Endothelial cell (in vitro differentiated cells): ENCODE measurements at regions not wholly inside any gene's neighbourhood (a gene's known extent, or its start where the extent isn't known, plus 50 kb on each side); places are given as distances from the start of the nearest gene placed in this dataset.
"Not testable (repeated sequence)": the region's sequence is repeated elsewhere in the genome, so short reads cannot be mapped to it uniquely, and the experiment has no call there.

Experiments
- DNase-seq: peaks from one replicate; pipeline ENCODE4 v3.0.0; 2021; ENCODE audit warnings: low spot score
- H3K27ac Mint-ChIP-seq: one replicate; pipeline ENCODE4 v1.8.0; 2021; ENCODE audit warnings: mixed read lengths, inconsistent platforms; ENCODE audit not compliant: unreplicated experiment
- H3K27me3 Mint-ChIP-seq: one replicate; pipeline ENCODE4 v1.8.0; 2021; ENCODE audit warnings: mild to moderate bottlenecking, moderate library complexity, mixed read lengths, inconsistent platforms; ENCODE audit not compliant: unreplicated experiment
- H3K36me3 Mint-ChIP-seq: one replicate; pipeline ENCODE4 v1.8.0; 2021; ENCODE audit warnings: mild to moderate bottlenecking, low read depth, mixed read lengths, inconsistent platforms; ENCODE audit not compliant: unreplicated experiment
- H3K4me1 Mint-ChIP-seq: one replicate; pipeline ENCODE4 v1.8.0; 2021; ENCODE audit warnings: mild to moderate bottlenecking, mixed read lengths, inconsistent platforms; ENCODE audit not compliant: unreplicated experiment
- H3K4me3 Mint-ChIP-seq: one replicate; pipeline ENCODE4 v1.8.0; 2021; ENCODE audit warnings: mild to moderate bottlenecking, mixed read lengths, inconsistent platforms; ENCODE audit not compliant: unreplicated experiment
- H3K9me3 Mint-ChIP-seq: one replicate; pipeline ENCODE4 v1.8.0; 2021; ENCODE audit warnings: mixed read lengths, inconsistent platforms; ENCODE audit not compliant: unreplicated experiment
- CTCF ChIP-seq: fragments of 200-600 bp; sonication (generic); IDR thresholded peaks from one replicate; pipeline ENCODE4 v1.5.0; 2021; ENCODE audit warnings: antibody characterized with exemption; ENCODE audit not compliant: unreplicated experiment

GRCh38 chr5:3326841-3327232 is 268.8 kb upstream of the IRX1 start:
- Mint-ChIP-seq H3K4me3 (no peak overlapping the region), H3K9me3 (no peaks in the 10 kb centered on the region), H3K27ac (no peak overlapping the region), H3K36me3 (no peaks in the 10 kb centered on the region), H3K4me1 (no peaks in the 10 kb centered on the region), H3K27me3 (peaks cover 4% of the 10 kb centered on the region)
- TF ChIP-seq CTCF: no peak
- DNase-seq: no peak

GRCh38 chr5:3325972-3326840 is 269.4 kb upstream of the IRX1 start:
- TF ChIP-seq CTCF: no peak
- H3K4me1 Mint-ChIP-seq: no peaks in the 10 kb centered on the region
- peaks cover 4% of the 10 kb centered on the region for H3K27me3 Mint-ChIP-seq
- no peak for DNase-seq
- no peaks in the 10 kb centered on the region for H3K9me3 Mint-ChIP-seq
- H3K27ac Mint-ChIP-seq: no peak overlapping the region
- H3K36me3 Mint-ChIP-seq: no peaks in the 10 kb centered on the region
- no peak overlapping the region for H3K4me3 Mint-ChIP-seq

GRCh38 chr5:3325201-3325971 is 270.2 kb upstream of the IRX1 start:
- no peaks in the 10 kb centered on the region for H3K36me3 Mint-ChIP-seq
- H3K27ac Mint-ChIP-seq: no peak overlapping the region
- no peaks in the 10 kb centered on the region for H3K4me1 Mint-ChIP-seq
- no peaks in the 10 kb centered on the region for H3K9me3 Mint-ChIP-seq
- TF ChIP-seq CTCF: no peak
- no peak for DNase-seq
- no peak overlapping the region for H3K4me3 Mint-ChIP-seq
- peaks cover 4% of the 10 kb centered on the region for H3K27me3 Mint-ChIP-seq

GRCh38 chr5:3324421-3325101 is 271.1 kb upstream of the IRX1 start:
- H3K27me3 Mint-ChIP-seq: peaks cover 4% of the 10 kb centered on the region
- TF ChIP-seq CTCF: no peak
- no peaks in the 10 kb centered on the region for H3K4me1 Mint-ChIP-seq
- no peaks in the 10 kb centered on the region for H3K36me3 Mint-ChIP-seq
- H3K27ac Mint-ChIP-seq: no peak overlapping the region
- no peaks in the 10 kb centered on the region for H3K9me3 Mint-ChIP-seq
- no peak overlapping the region for H3K4me3 Mint-ChIP-seq
- no peak for DNase-seq

GRCh38 chr5:3323966-3324365 is 271.7 kb upstream of the IRX1 start:
- H3K27me3 Mint-ChIP-seq, DNase-seq, H3K9me3 Mint-ChIP-seq, H3K4me1 Mint-ChIP-seq, H3K27ac Mint-ChIP-seq, H3K4me3 Mint-ChIP-seq, H3K36me3 Mint-ChIP-seq: not testable (repeated sequence)
